ENCODE measurements at regions not wholly inside any gene's neighbourhood (a gene's known extent, or its start where the extent isn't known, plus 50 kb on each side); places are given as distances from the start of the nearest gene placed in this dataset.

DNA sequence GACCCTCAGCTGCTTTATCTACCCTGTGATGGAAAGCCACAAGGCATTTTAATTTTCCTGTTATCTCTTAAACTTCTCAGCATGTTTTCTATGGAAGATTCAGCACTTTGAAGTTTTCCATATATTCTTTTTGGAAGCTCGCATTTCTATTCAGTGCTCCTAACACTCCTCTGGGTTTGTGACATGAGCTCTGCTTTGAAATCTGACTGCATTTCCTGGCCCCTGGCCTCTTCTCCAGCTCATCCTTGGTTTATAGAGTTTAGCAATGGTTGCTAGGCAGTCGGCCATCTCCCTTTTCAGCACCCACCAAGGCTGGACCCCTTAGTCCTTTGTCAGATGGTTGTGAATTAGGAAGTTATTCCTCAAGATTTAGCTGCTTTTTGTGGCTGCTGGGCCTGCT lies 150.6 kb downstream of the KCNA5 start:
- in situ Hi-C loops (cut with MboI): no loop called here
- POLR2A ChIA-PET: no interaction called here
- TF ChIP-seq CEBPB (IDR thresholded peaks at IDR 0.05; ENCODE audit: borderline replicate concordance in 1 of 2, low read depth in 2 of 2, low read length in 2 of 2) (no peak), ZNF622 (IDR thresholded peaks at IDR 0.05) (no peak), ZNF217 (IDR thresholded peaks at IDR 0.05) (no peak), ZNF207 (IDR thresholded peaks at IDR 0.05; ENCODE audit: borderline replicate concordance) (no peak), RB1 (IDR thresholded peaks at IDR 0.05; ENCODE audit: borderline replicate concordance) (no peak), KAT2A (conservative IDR thresholded peaks at IDR 0.05; ENCODE audit: control insufficient read depth, low read depth, low read length) (no peak), EGR1 (IDR thresholded peaks at IDR 0.05; ENCODE audit: borderline replicate concordance in 1 of 2, low read depth in 2 of 2, low read length in 2 of 2) (no peak), CBX5 (IDR thresholded peaks at IDR 0.05; ENCODE audit: low read depth) (no peak), FOXM1 (IDR thresholded peaks at IDR 0.05; ENCODE audit: low read depth, low read length) (no peak), CBX3 (IDR thresholded peaks at IDR 0.05; ENCODE audit: borderline replicate concordance, low read depth) (no peak), POU2F2 (IDR thresholded peaks at IDR 0.05; ENCODE audit: borderline replicate concordance, low read depth, low read length) (no peak), SUZ12 (IDR thresholded peaks at IDR 0.05; ENCODE audit: unreplicated experiment) (no peak)
- TF ChIP-seq, protein P1, sequence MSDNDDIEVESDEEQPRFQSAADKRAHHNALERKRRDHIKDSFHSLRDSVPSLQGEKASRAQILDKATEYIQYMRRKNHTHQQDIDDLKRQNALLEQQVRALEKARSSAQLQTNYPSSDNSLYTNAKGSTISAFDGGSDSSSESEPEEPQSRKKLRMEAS (IDR thresholded peaks at IDR 0.05; ENCODE audit: low read depth, low read length): no peak
- TF ChIP-seq, protein P2, sequence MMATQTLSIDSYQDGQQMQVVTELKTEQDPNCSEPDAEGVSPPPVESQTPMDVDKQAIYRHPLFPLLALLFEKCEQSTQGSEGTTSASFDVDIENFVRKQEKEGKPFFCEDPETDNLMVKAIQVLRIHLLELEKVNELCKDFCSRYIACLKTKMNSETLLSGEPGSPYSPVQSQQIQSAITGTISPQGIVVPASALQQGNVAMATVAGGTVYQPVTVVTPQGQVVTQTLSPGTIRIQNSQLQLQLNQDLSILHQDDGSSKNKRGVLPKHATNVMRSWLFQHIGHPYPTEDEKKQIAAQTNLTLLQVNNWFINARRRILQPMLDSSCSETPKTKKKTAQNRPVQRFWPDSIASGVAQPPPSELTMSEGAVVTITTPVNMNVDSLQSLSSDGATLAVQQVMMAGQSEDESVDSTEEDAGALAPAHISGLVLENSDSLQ (IDR thresholded peaks at IDR 0.05): no peak
- TF ChIP-seq, protein P3, sequence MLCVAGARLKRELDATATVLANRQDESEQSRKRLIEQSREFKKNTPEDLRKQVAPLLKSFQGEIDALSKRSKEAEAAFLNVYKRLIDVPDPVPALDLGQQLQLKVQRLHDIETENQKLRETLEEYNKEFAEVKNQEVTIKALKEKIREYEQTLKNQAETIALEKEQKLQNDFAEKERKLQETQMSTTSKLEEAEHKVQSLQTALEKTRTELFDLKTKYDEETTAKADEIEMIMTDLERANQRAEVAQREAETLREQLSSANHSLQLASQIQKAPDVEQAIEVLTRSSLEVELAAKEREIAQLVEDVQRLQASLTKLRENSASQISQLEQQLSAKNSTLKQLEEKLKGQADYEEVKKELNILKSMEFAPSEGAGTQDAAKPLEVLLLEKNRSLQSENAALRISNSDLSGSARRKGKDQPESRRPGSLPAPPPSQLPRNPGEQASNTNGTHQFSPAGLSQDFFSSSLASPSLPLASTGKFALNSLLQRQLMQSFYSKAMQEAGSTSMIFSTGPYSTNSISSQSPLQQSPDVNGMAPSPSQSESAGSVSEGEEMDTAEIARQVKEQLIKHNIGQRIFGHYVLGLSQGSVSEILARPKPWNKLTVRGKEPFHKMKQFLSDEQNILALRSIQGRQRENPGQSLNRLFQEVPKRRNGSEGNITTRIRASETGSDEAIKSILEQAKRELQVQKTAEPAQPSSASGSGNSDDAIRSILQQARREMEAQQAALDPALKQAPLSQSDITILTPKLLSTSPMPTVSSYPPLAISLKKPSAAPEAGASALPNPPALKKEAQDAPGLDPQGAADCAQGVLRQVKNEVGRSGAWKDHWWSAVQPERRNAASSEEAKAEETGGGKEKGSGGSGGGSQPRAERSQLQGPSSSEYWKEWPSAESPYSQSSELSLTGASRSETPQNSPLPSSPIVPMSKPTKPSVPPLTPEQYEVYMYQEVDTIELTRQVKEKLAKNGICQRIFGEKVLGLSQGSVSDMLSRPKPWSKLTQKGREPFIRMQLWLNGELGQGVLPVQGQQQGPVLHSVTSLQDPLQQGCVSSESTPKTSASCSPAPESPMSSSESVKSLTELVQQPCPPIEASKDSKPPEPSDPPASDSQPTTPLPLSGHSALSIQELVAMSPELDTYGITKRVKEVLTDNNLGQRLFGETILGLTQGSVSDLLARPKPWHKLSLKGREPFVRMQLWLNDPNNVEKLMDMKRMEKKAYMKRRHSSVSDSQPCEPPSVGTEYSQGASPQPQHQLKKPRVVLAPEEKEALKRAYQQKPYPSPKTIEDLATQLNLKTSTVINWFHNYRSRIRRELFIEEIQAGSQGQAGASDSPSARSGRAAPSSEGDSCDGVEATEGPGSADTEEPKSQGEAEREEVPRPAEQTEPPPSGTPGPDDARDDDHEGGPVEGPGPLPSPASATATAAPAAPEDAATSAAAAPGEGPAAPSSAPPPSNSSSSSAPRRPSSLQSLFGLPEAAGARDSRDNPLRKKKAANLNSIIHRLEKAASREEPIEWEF (IDR thresholded peaks at IDR 0.05; ENCODE audit: insufficient replicate concordance, low read depth, low read length): no peak
- TF ChIP-seq, protein P4, sequence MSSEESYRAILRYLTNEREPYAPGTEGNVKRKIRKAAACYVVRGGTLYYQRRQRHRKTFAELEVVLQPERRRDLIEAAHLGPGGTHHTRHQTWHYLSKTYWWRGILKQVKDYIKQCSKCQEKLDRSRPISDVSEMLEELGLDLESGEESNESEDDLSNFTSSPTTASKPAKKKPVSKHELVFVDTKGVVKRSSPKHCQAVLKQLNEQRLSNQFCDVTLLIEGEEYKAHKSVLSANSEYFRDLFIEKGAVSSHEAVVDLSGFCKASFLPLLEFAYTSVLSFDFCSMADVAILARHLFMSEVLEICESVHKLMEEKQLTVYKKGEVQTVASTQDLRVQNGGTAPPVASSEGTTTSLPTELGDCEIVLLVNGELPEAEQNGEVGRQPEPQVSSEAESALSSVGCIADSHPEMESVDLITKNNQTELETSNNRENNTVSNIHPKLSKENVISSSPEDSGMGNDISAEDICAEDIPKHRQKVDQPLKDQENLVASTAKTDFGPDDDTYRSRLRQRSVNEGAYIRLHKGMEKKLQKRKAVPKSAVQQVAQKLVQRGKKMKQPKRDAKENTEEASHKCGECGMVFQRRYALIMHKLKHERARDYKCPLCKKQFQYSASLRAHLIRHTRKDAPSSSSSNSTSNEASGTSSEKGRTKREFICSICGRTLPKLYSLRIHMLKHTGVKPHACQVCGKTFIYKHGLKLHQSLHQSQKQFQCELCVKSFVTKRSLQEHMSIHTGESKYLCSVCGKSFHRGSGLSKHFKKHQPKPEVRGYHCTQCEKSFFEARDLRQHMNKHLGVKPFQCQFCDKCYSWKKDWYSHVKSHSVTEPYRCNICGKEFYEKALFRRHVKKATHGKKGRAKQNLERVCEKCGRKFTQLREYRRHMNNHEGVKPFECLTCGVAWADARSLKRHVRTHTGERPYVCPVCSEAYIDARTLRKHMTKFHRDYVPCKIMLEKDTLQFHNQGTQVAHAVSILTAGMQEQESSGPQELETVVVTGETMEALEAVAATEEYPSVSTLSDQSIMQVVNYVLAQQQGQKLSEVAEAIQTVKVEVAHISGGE (CRISPR knock-in tag; IDR thresholded peaks at IDR 0.05): no peak

More for the DNA sequence above, 150.6 kb downstream of the KCNA5 start:
- no peaks in the 10 kb centered on the region for H3K9me3 ChIP-seq (replicated peaks; ENCODE audit: control insufficient read depth, insufficient read depth, low read length)
- no peak overlapping the region for H3K4me3 ChIP-seq
- FAIRE-seq (no peak), ATAC-seq (no peak), DNase-seq (ENCODE audit: low read depth, low spot score) (no peak)
- no peaks in the 10 kb centered on the region for H3K36me3 ChIP-seq (ENCODE audit: control insufficient read depth in 2 of 2, insufficient read depth in 2 of 2, low read length in 1 of 2)
- intact Hi-C loops (cut with micrococcal nuclease; ENCODE audit: unreplicated experiment): no loop called here
- ChIA-PET CTCF (no interaction called here), RAD21 (ENCODE audit: unreplicated experiment) (no interaction called here), SMC1A (ENCODE audit: uncharacterized antibody, unreplicated experiment) (interaction anchor here (1.5 kb wide), 1 partner anchor 10 kb away, joined by 3 read pairs; no protein-coding TSS in a partner anchor)
- H3K9ac ChIP-seq (ENCODE audit: control insufficient read depth, insufficient read depth, low read length): no peak overlapping the region
- no peaks in the 10 kb centered on the region for H4K20me1 ChIP-seq (ENCODE audit: control insufficient read depth, insufficient read depth)
- H3K79me2 ChIP-seq (ENCODE audit: control insufficient read depth, insufficient read depth, low read length): no peaks in the 10 kb centered on the region
- H3K4me2 ChIP-seq (ENCODE audit: control insufficient read depth, insufficient read depth): no peak overlapping the region
- no peak overlapping the region for H2AFZ ChIP-seq (ENCODE audit: control insufficient read depth, low read depth, low read length)
- BruUV-seq (replicated peaks): no TSS peak
- 20% methylated on average over 2 of the region's 2 CpGs for WGBS (ENCODE audit: insufficient coverage, insufficient replicate concordance, low lambda C conversion rate, missing lambda C conversion rate)
- H3K27ac ChIP-seq (ENCODE audit: control insufficient read depth, insufficient read depth): no peak overlapping the region
- H3K27me3 ChIP-seq (replicated peaks in 1 of 2; ENCODE audit: control insufficient read depth in 2 of 2, insufficient read depth in 2 of 2, low read length in 1 of 2): peaks cover 3 to 4% of the 10 kb centered on the region in 2 experiments; a peak in 2 of 4 replicates
- no peaks in the 10 kb centered on the region for H3K4me1 ChIP-seq (ENCODE audit: control insufficient read depth, insufficient read depth, low read length)

Measured in GM12878 (cell line).